HCT116 (cell line): ENCODE measurements at regions not wholly inside any gene's neighbourhood (a gene's known extent, or its start where the extent isn't known, plus 50 kb on each side); places are given as distances from the start of the nearest gene placed in this dataset.

ENCODE experiments used
- ATAC-seq: fragments of 200-7000 bp; cut with Tn5 transposase; 2 replicates; pipeline ENCODE4 v1.9.1; 2020; ENCODE audit warnings: mild to moderate bottlenecking, moderate library complexity
- BruUV-seq: library from RNA; stranded (reverse); fragments of 400-500 nt; replicated peaks from 2 replicates; lab custom pipeline; 2021; lab: Mats Ljungman, UMichigan
- CTCF ChIA-PET: fragments of 300-600 bp; sonication (Branson Sonifier 250); formaldehyde crosslinking; loops from one replicate; lab custom pipeline; 2021; ENCODE audit warnings: antibody characterized with exemption; lab: Charles Lee
- POLR2A ChIA-PET: fragments of 300-600, 350-600 bp; sonication (Branson Sonifier 250); formaldehyde crosslinking; loops from one replicate; lab custom pipeline; 2021; ENCODE audit warnings: antibody characterized with exemption; lab: Charles Lee
- RAD21 ChIA-PET, 2 experiments: fragments of 300-600 bp; sonication (Branson Sonifier 250); formaldehyde crosslinking; loops; one replicate each; lab custom pipeline; 2023; ENCODE audit warnings: low total read pairs in 2 of 2; ENCODE audit not compliant: uncharacterized antibody in 2 of 2, unreplicated experiment in 2 of 2, low non-redundant PET in 1 of 2; lab: Charles Lee
- DNase-seq: peaks from one replicate; pipeline ENCODE4 v3.0.0-alpha.2; 2010; ENCODE audit warnings: low read depth, low spot score
- H2AFZ ChIP-seq: fragments of 200-600 bp; shearing (Covaris generic), sonication (generic); 2 replicates; pipeline ENCODE4 v1.6.1; 2017; ENCODE audit warnings: low read depth, mixed run types, mixed read lengths, antibody characterized with exemption, low read length; ENCODE audit not compliant: poor library complexity, severe bottlenecking
- H3K27ac ChIP-seq: 2 replicates; pipeline ENCODE4 v1.5.1; 2012; ENCODE audit warnings: low read depth, low read length
- H3K27me3 ChIP-seq: fragments of 200-600 bp; sonication (generic); 2 replicates; pipeline ENCODE4 v1.6.1; 2016; ENCODE audit warnings: mixed run types, low read length, mixed read lengths; ENCODE audit not compliant: insufficient read depth
- H3K36me3 ChIP-seq, 2 experiments: fragments of 200-500 bp in 1 of 2; fragments of 200-600 bp in 1 of 2; sonication (Bioruptor generic) in 1 of 2; sonication (generic) in 1 of 2; 2 replicates each; pipeline versions ENCODE4 v1.5.1 to v1.6.1; 2014 to 2016; ENCODE audit warnings: low read length in 2 of 2, inconsistent platforms in 1 of 2, mixed read lengths in 1 of 2, mixed run types in 1 of 2; ENCODE audit not compliant: insufficient read depth in 2 of 2, control insufficient read depth in 1 of 2
- H3K4me1 ChIP-seq, 2 experiments: fragments of 200-600 bp in 1 of 2; sonication (generic) in 1 of 2; 2 replicates each; pipeline versions ENCODE4 v1.5.1 to v1.6.1; 2012 to 2017; ENCODE audit warnings: low read length in 2 of 2, inconsistent platforms in 1 of 2, mild to moderate bottlenecking in 1 of 2, mixed read lengths in 1 of 2, mixed run types in 1 of 2, moderate library complexity in 1 of 2; ENCODE audit not compliant: insufficient read depth in 2 of 2, control insufficient read depth in 1 of 2
- H3K4me2 ChIP-seq: fragments of 200-600 bp; sonication (generic); 2 replicates; pipeline ENCODE4 v1.6.1; 2017; ENCODE audit warnings: mixed run types, low read length, mixed read lengths
- H3K4me3 ChIP-seq, 2 experiments: fragments of 200-600 bp in 1 of 2; sonication (generic) in 1 of 2; replicated peaks in 1 of 2; 2 replicates each; pipeline ENCODE4 v1.5.1; 2011 to 2016; ENCODE audit warnings: low read length in 2 of 2, control low read depth in 1 of 2, low read depth in 1 of 2, mild to moderate bottlenecking in 1 of 2, mixed read lengths in 1 of 2, mixed run types in 1 of 2
- H3K79me2 ChIP-seq: fragments of 200-600 bp; sonication (generic); 2 replicates; pipeline ENCODE4 v1.6.1; 2017; ENCODE audit warnings: mild to moderate bottlenecking, mixed run types, low read length, moderate library complexity, mixed read lengths; ENCODE audit not compliant: insufficient read depth
- H3K9ac ChIP-seq: fragments of 200-600 bp; sonication (generic); 2 replicates; pipeline ENCODE4 v1.6.1; 2016; ENCODE audit warnings: low read length, mixed read lengths
- H3K9me2 ChIP-seq: fragments of 200-600 bp; sonication (generic), shearing (Covaris generic); 2 replicates; pipeline ENCODE4 v1.6.1; 2017; ENCODE audit warnings: mixed run types, mild to moderate bottlenecking, moderate library complexity; ENCODE audit not compliant: insufficient read depth
- H3K9me3 ChIP-seq, 2 experiments: fragments of 200-500 bp in 1 of 2; fragments of 200-600 bp in 1 of 2; sonication (Bioruptor generic) in 1 of 2; sonication (generic) in 1 of 2; 2 replicates each; pipeline ENCODE4 v1.6.1; 2014 to 2017; ENCODE audit warnings: low read length in 2 of 2, mixed read lengths in 2 of 2, inconsistent platforms in 1 of 2, low read depth in 1 of 2, mild to moderate bottlenecking in 1 of 2, mixed run types in 1 of 2, moderate library complexity in 1 of 2; ENCODE audit not compliant: control insufficient read depth in 1 of 2, insufficient read depth in 1 of 2
- H4K20me1 ChIP-seq: fragments of 200-600 bp; sonication (generic), shearing (Covaris generic); 2 replicates; pipeline ENCODE4 v1.6.1; 2017; ENCODE audit warnings: mixed run types, mild to moderate bottlenecking, moderate library complexity; ENCODE audit not compliant: insufficient read depth
- CEBPB ChIP-seq: IDR thresholded peaks from 2 replicates; pipeline ENCODE4 v1.6.1; 2012; ENCODE audit warnings: low read depth
- EGR1 ChIP-seq: IDR thresholded peaks from 2 replicates; pipeline ENCODE4 v1.6.1; 2012; ENCODE audit warnings: low read depth
- ELF1 ChIP-seq: IDR thresholded peaks from 2 replicates; pipeline ENCODE4 v1.6.1; 2012; ENCODE audit warnings: low read depth, borderline replicate concordance
- POLR2AphosphoS5 ChIP-seq: IDR thresholded peaks from 2 replicates; pipeline ENCODE4 v1.6.1; 2011; ENCODE audit warnings: mild to moderate bottlenecking, low read depth, low read length, moderate library complexity
- RAD21 ChIP-seq: IDR thresholded peaks from 2 replicates; pipeline ENCODE4 v1.6.1; 2012; ENCODE audit warnings: low read depth, mild to moderate bottlenecking
- SIN3A ChIP-seq: IDR thresholded peaks from 2 replicates; pipeline ENCODE4 v1.6.1; 2012; ENCODE audit warnings: low read depth
- SRF ChIP-seq: IDR thresholded peaks from 2 replicates; pipeline ENCODE4 v1.6.1; 2012; ENCODE audit warnings: low read depth
- TCF7L2 ChIP-seq: IDR thresholded peaks from 2 replicates; pipeline ENCODE4 v1.7.0; 2011; ENCODE audit warnings: borderline replicate concordance, inconsistent platforms; ENCODE audit not compliant: insufficient read depth, insufficient read length; ENCODE audit errors: extremely low read depth
- ZFX ChIP-seq: fragments of 450-650 bp; IDR thresholded peaks from 2 replicates; pipeline ENCODE4 v1.6.1; 2017
- ZNF274 ChIP-seq: fragments of 200-500 bp; sonication (Bioruptor generic); IDR thresholded peaks from 2 replicates; pipeline ENCODE4 v1.6.1; 2014; ENCODE audit warnings: mild to moderate bottlenecking, low read depth, low read length, inconsistent platforms
- intact Hi-C: fragments of 100-400 bp; cut with micrococcal nuclease; formaldehyde crosslinking; loops from 2 replicates; pipeline ENCODE4 v1.10.0; 2022
- TF ChIP-seq, protein P1 (sequence below): IDR thresholded peaks from 2 replicates; pipeline ENCODE4 v1.6.1; 2012
- TF ChIP-seq, protein P2 (sequence below): IDR thresholded peaks from 2 replicates; pipeline ENCODE4 v1.6.1; 2012

DNA sequence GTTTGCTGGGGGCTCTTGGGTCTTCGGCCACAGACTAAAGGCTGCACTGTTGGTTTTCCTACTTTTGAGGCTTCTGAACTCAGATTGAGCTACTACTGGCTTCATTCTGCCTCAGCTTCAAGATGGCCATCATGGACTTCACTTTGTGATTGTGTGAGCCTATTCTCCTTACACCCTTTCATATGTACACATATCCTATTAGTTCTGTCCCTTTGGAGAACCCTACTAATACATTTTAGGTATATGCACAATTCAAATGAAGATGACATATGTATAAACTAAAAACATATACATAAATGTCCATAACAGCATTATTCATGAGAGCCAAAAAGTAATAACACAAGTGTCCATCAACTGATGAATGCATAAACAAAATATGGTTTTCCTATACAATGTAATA lies 75.7 kb downstream of the GPR37 start:
- ATAC-seq: no peak
- H3K4me3 ChIP-seq: no peak overlapping the region
- no peak overlapping the region for H2AFZ ChIP-seq
- ChIA-PET POLR2A (no interaction called here), RAD21 (no interaction called here), CTCF (no interaction called here)
- TF ChIP-seq, protein P1, sequence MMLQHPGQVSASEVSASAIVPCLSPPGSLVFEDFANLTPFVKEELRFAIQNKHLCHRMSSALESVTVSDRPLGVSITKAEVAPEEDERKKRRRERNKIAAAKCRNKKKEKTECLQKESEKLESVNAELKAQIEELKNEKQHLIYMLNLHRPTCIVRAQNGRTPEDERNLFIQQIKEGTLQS: no peak
- TF ChIP-seq, protein P2, sequence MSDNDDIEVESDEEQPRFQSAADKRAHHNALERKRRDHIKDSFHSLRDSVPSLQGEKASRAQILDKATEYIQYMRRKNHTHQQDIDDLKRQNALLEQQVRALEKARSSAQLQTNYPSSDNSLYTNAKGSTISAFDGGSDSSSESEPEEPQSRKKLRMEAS: no peak
- H3K79me2 ChIP-seq: no peaks in the 10 kb centered on the region
- DNase-seq: no peak
- no peaks in the 10 kb centered on the region for H4K20me1 ChIP-seq
- no TSS peak for BruUV-seq
- H3K27me3 ChIP-seq: no peaks in the 10 kb centered on the region
- intact Hi-C loops: no loop called here
- H3K36me3 ChIP-seq: no peaks in the 10 kb centered on the region
- H3K9me3 ChIP-seq: no peaks in the 10 kb centered on the region
- no peak overlapping the region for H3K4me2 ChIP-seq
- H3K9me2 ChIP-seq: no peaks in the 10 kb centered on the region
- H3K9ac ChIP-seq: no peak overlapping the region
- no peaks in the 10 kb centered on the region for H3K4me1 ChIP-seq
- no peak overlapping the region for H3K27ac ChIP-seq

DNA sequence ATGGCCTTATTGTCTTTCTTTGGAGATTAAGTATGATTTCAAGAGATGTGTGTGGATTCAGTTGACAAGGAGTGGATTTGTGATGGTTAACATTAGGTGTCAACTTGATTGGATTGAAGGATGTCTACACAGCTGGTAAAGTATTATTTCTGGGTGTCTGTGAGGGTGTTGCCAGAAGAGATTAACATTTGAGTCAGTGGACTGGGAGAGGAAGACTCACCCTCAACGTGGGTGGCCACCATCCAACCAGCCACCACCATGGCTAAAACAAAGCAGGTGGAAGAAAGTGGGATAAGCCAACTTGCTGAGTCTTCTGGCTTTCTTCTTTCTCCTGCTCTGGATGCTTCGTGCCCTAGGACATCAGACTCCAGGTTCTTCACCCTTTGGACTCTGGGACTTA lies 76.1 kb downstream of the GPR37 start:
- Histone ChIP-seq H3K9me3 (no peaks in the 10 kb centered on the region), H3K79me2 (no peaks in the 10 kb centered on the region), H3K27ac (no peak overlapping the region), H2AFZ (no peak overlapping the region), H3K9me2 (no peaks in the 10 kb centered on the region), H4K20me1 (no peaks in the 10 kb centered on the region), H3K4me1 (no peaks in the 10 kb centered on the region), H3K36me3 (no peaks in the 10 kb centered on the region), H3K9ac (no peak overlapping the region), H3K4me2 (no peak overlapping the region), H3K4me3 (no peak overlapping the region), H3K27me3 (no peaks in the 10 kb centered on the region)
- RAD21 ChIA-PET: no interaction called here
- ATAC-seq (no peak), DNase-seq (no peak)
- CTCF ChIA-PET: no interaction called here
- TF ChIP-seq RAD21 (no peak), TCF7L2 (no peak), POLR2AphosphoS5 (no peak), ZFX (no peak), ELF1 (no peak), SIN3A (no peak), CEBPB (no peak), SRF (no peak), ZNF274 (no peak), EGR1 (no peak)
- TF ChIP-seq, protein P2: no peak
- TF ChIP-seq, protein P1: no peak
- BruUV-seq: no TSS peak
- POLR2A ChIA-PET: no interaction called here
- intact Hi-C loops: no loop called here
